ENCODE measurements at regions not wholly inside any gene's neighbourhood (a gene's known extent, or its start where the extent isn't known, plus 50 kb on each side); places are given as distances from the start of the nearest gene placed in this dataset.

DNA sequence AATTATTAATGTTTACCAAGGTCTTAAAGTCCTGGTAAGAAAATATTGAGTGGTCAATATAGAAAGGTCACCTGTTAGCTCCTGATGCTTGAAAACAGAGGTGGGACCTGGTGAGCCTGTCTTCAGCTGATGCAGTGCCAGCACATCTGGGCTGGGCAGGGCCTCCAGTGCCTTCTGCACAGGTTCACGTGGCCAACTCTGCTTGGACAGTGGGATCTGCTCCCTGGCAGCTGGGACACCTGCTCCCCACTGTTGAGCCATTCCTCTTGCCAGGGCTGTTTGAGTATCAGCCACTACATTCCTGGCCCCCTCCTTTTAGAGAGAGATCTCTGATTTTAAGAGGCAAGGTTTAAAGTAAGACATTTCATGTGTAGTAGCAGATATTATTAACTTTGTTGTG is 135.0 kb downstream of the TM9SF2 start:
- TF ChIP-seq, protein P1, sequence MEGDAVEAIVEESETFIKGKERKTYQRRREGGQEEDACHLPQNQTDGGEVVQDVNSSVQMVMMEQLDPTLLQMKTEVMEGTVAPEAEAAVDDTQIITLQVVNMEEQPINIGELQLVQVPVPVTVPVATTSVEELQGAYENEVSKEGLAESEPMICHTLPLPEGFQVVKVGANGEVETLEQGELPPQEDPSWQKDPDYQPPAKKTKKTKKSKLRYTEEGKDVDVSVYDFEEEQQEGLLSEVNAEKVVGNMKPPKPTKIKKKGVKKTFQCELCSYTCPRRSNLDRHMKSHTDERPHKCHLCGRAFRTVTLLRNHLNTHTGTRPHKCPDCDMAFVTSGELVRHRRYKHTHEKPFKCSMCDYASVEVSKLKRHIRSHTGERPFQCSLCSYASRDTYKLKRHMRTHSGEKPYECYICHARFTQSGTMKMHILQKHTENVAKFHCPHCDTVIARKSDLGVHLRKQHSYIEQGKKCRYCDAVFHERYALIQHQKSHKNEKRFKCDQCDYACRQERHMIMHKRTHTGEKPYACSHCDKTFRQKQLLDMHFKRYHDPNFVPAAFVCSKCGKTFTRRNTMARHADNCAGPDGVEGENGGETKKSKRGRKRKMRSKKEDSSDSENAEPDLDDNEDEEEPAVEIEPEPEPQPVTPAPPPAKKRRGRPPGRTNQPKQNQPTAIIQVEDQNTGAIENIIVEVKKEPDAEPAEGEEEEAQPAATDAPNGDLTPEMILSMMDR (IDR thresholded peaks at IDR 0.05; ENCODE audit: low read depth, low read length) = no peak
- no peak for TF ChIP-seq EZH2phosphoT487 (IDR thresholded peaks at IDR 0.05; ENCODE audit: low read depth)
